Ovary (tissue), 3 donors: ENCODE measurements at regions not wholly inside any gene's neighbourhood (a gene's known extent, or its start where the extent isn't known, plus 50 kb on each side); places are given as distances from the start of the nearest gene placed in this dataset.

Experiments used
- POLR2A ChIP-seq: fragments of 450-650 bp; IDR thresholded peaks from one replicate; pipeline ENCODE4 v1.6.1; 2017; ENCODE audit warnings: antibody characterized with exemption, mild to moderate bottlenecking, moderate library complexity
- TF ChIP-seq, protein P1 (sequence below), 3 donors: fragments of 450-650 bp in 2 of 3; fragments of 200-600 bp in 1 of 3; IDR thresholded peaks; one replicate each; pipeline versions ENCODE4 v1.5.1 to v1.8.0; 2016 to 2022; ENCODE audit warnings: antibody characterized with exemption in 3 of 3, mild to moderate bottlenecking in 1 of 3
- donor health status: DM: no; HTN: no; CAD: no.

- no peak for TF ChIP-seq POLR2A
- TF ChIP-seq, protein P1, sequence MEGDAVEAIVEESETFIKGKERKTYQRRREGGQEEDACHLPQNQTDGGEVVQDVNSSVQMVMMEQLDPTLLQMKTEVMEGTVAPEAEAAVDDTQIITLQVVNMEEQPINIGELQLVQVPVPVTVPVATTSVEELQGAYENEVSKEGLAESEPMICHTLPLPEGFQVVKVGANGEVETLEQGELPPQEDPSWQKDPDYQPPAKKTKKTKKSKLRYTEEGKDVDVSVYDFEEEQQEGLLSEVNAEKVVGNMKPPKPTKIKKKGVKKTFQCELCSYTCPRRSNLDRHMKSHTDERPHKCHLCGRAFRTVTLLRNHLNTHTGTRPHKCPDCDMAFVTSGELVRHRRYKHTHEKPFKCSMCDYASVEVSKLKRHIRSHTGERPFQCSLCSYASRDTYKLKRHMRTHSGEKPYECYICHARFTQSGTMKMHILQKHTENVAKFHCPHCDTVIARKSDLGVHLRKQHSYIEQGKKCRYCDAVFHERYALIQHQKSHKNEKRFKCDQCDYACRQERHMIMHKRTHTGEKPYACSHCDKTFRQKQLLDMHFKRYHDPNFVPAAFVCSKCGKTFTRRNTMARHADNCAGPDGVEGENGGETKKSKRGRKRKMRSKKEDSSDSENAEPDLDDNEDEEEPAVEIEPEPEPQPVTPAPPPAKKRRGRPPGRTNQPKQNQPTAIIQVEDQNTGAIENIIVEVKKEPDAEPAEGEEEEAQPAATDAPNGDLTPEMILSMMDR (IDR thresholded peaks at IDR 0.05): no peak
These were observed 1051.7 kb downstream of the C4orf33 start for GRCh38 chr4:130147641-130148040.
